Left lung (tissue), 4 donors: ENCODE measurements at regions not wholly inside any gene's neighbourhood (a gene's known extent, or its start where the extent isn't known, plus 50 kb on each side); places are given as distances from the start of the nearest gene placed in this dataset.
A peak's percentile ranks its signal among the peaks of the same experiment; 100 is the strongest.

Experiments used
- ATAC-seq: fragments of 200-7000 bp; cut with Tn5 transposase; one replicate; pipeline ENCODE4 v1.9.1; 2020; ENCODE audit warnings: moderate library complexity
- DNase-seq, 4 donors: peaks; one replicate each; pipeline ENCODE4 v3.0.0-alpha.2; 2013 to 2020
- H3K27ac ChIP-seq, 2 donors: fragments of 200-600 bp; sonication (generic) in 1 of 2; one replicate each; pipeline versions ENCODE4 v1.5.0 to v1.8.0; 2020 to 2021
- H3K27me3 ChIP-seq, 2 donors: fragments of 200-600 bp; sonication (generic) in 1 of 2; one replicate each; pipeline versions ENCODE4 v1.5.0 to v1.8.0; 2020 to 2021
- H3K36me3 ChIP-seq, 2 donors: fragments of 200-600 bp; sonication (generic) in 1 of 2; one replicate each; pipeline versions ENCODE4 v1.5.0 to v1.8.0; 2020 to 2021
- H3K4me1 ChIP-seq, 2 donors: fragments of 200-600 bp; one replicate each; pipeline ENCODE4 v1.8.0; 2021
- H3K4me3 ChIP-seq, 2 donors: fragments of 200-600 bp; sonication (generic) in 1 of 2; one replicate each; pipeline versions ENCODE4 v1.5.0 to v1.8.0; 2020 to 2021; ENCODE audit warnings: mild to moderate bottlenecking in 1 of 2
- H3K9me3 ChIP-seq, 2 donors: fragments of 200-600 bp; sonication (generic) in 1 of 2; one replicate each; pipeline versions ENCODE4 v1.5.0 to v1.8.0; 2020 to 2021
- CTCF ChIP-seq, 2 donors: fragments of 200-600 bp; sonication (generic) in 1 of 2; IDR thresholded peaks; one replicate each; pipeline versions ENCODE4 v1.5.0 to v1.8.0; 2021; ENCODE audit warnings: antibody characterized with exemption in 2 of 2
- intact Hi-C, 2 donors: fragments of 100-400 bp; cut with DNase I; formaldehyde crosslinking; loops; one replicate each; pipeline versions ENCODE4 v1.11.2 to v1.14.2; 2022
- donor health status: DM: no; HTN: yes; CAD: no.
- donor health status: DM: no; HTN: no; CAD: no.

GRCh38 chr17:68709461-68709860, 108.3 kb upstream of the FAM20A start:
- Histone ChIP-seq H3K4me1 (peaks cover 0 to 4% of the 10 kb centered on the region in 2 donors), H3K9me3 (no peaks in the 10 kb centered on the region), H3K27ac (no peak overlapping the region), H3K4me3 (no peak overlapping the region), H3K27me3 (no peaks in the 10 kb centered on the region), H3K36me3 (no peaks in the 10 kb centered on the region)
- ATAC-seq, result no peak
- no peak for TF ChIP-seq CTCF (IDR thresholded peaks at IDR 0.05)
- intact Hi-C loops, result no loop called here
- DNase-seq, result no peak

GRCh38 chr17:68707031-68707430, 105.9 kb upstream of the FAM20A start:
- Histone ChIP-seq H3K4me3 (no peak overlapping the region), H3K4me1 (peaks cover 0 to 4% of the 10 kb centered on the region in 2 donors), H3K27ac (peak overlapping the region; percentile 13 to 39), H3K36me3 (no peaks in the 10 kb centered on the region), H3K9me3 (no peaks in the 10 kb centered on the region), H3K27me3 (no peaks in the 10 kb centered on the region)
- ATAC-seq, result peak; percentile 58
- no peak for DNase-seq
- intact Hi-C loops, result no loop called here
- no peak for TF ChIP-seq CTCF (IDR thresholded peaks at IDR 0.05)

DNA sequence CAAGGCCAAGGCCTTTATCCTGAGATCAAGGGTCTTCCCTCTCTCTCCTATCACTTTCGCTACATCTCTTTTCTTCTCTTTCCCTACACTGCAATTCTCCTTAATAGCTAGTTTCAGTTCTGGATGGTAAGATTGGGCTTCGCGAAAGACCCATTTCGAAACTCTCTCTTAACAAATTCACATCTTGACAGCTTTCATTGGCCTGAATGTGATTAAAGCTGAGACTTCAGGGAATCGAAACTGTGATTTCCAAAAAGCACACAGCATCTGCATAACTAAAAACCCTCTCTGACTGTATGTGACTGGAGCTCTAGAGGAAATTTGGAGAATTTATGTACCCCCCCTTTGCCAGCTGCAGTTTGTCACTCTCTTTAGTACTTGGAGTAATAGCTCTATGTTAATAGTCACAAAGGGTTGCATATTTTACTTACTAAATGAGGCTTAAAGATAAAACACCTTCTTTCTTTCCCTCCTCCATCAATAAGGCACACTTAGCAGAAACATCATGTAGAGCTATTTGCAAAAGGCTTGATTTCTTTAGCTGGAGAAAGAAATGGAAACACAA, 105.3 kb upstream of the FAM20A start:
- no peaks in the 10 kb centered on the region for H3K9me3 ChIP-seq
- H3K4me1 ChIP-seq, result peaks cover 0 to 4% of the 10 kb centered on the region in 2 donors
- no peak overlapping the region for H3K4me3 ChIP-seq
- no peaks in the 10 kb centered on the region for H3K27me3 ChIP-seq
- ATAC-seq (no peak), DNase-seq (no peak)
- intact Hi-C loops, result no loop called here
- no peak for TF ChIP-seq CTCF (IDR thresholded peaks at IDR 0.05)
- H3K36me3 ChIP-seq, result no peaks in the 10 kb centered on the region
- peak overlapping the region; percentile 13 to 39 for H3K27ac ChIP-seq

GRCh38 chr17:68705714-68706076, 104.5 kb upstream of the FAM20A start:
- H3K27ac ChIP-seq, result no peak overlapping the region
- no peak for TF ChIP-seq CTCF (IDR thresholded peaks at IDR 0.05)
- peaks cover 0 to 4% of the 10 kb centered on the region in 2 donors for H3K4me1 ChIP-seq
- H3K9me3 ChIP-seq, result no peaks in the 10 kb centered on the region
- ATAC-seq (peak; percentile 12), DNase-seq (no peak)
- H3K4me3 ChIP-seq, result no peak overlapping the region
- H3K27me3 ChIP-seq, result no peaks in the 10 kb centered on the region
- intact Hi-C loops, result no loop called here
- no peaks in the 10 kb centered on the region for H3K36me3 ChIP-seq

- DNase-seq, result no peak
- no peak for TF ChIP-seq CTCF (IDR thresholded peaks at IDR 0.05)
- H3K27me3 ChIP-seq, result no peaks in the 10 kb centered on the region
- no peaks in the 10 kb centered on the region for H3K9me3 ChIP-seq
- H3K27ac ChIP-seq, result no peak overlapping the region
- H3K36me3 ChIP-seq, result no peaks in the 10 kb centered on the region
- peak; percentile 42 for ATAC-seq
- H3K4me3 ChIP-seq, result no peak overlapping the region
- peaks cover 0 to 4% of the 10 kb centered on the region in 2 donors for H3K4me1 ChIP-seq
- intact Hi-C loops, result no loop called here
Measured at GRCh38 chr17:68704871-68705713, 103.9 kb upstream of the FAM20A start.
